HG02623 (cell line): ENCODE measurements at regions not wholly inside any gene's neighbourhood (a gene's known extent, or its start where the extent isn't known, plus 50 kb on each side); places are given as distances from the start of the nearest gene placed in this dataset.
"Not testable (repeated sequence)": the region's sequence is repeated elsewhere in the genome, so short reads cannot be mapped to it uniquely, and the experiment has no call there.

Experiments
- ATAC-seq: cut with Tn5 transposase; IDR thresholded peaks from one replicate; pipeline ENCODE4 v1.9.1; 2021; ENCODE audit warnings: moderate library complexity; ENCODE audit not compliant: unreplicated experiment

GRCh38 chrX:76996641-76997040, 450.5 kb upstream of the FGF16 start:
- no peak for ATAC-seq

- no peak for ATAC-seq
These were observed 443.7 kb upstream of the FGF16 start for GRCh38 chrX:77003530-77003929.

GRCh38 chrX:77003956-77004355, 443.2 kb upstream of the FGF16 start:
- no peak for ATAC-seq

- ATAC-seq = no peak
These were observed 437.5 kb upstream of the FGF16 start for GRCh38 chrX:77009691-77010090.

GRCh38 chrX:77014377-77015372, 432.5 kb upstream of the FGF16 start:
- ATAC-seq = no peak

GRCh38 chrX:77017093-77017492, 430.1 kb upstream of the FGF16 start:
- no peak for ATAC-seq

GRCh38 chrX:77046180-77046810, 400.9 kb upstream of the FGF16 start:
- ATAC-seq = not testable (repeated sequence)

- no peak for ATAC-seq
These were observed 386.6 kb upstream of the FGF16 start for GRCh38 chrX:77060572-77060971.

- no peak for ATAC-seq
These were observed 386.2 kb upstream of the FGF16 start for GRCh38 chrX:77061022-77061421.

- no peak for ATAC-seq
These were observed 385.6 kb upstream of the FGF16 start for GRCh38 chrX:77061545-77061944.

GRCh38 chrX:77065896-77066295, 381.3 kb upstream of the FGF16 start:
- no peak for ATAC-seq

GRCh38 chrX:77070202-77070918, 376.8 kb upstream of the FGF16 start:
- no peak for ATAC-seq

- ATAC-seq = no peak
These were observed 370.3 kb upstream of the FGF16 start for GRCh38 chrX:77076896-77077295.

GRCh38 chrX:77081237-77081636, 366.0 kb upstream of the FGF16 start:
- not testable (repeated sequence) for ATAC-seq

- ATAC-seq = no peak
These were observed 361.8 kb upstream of the FGF16 start for GRCh38 chrX:77085372-77085771.

GRCh38 chrX:77087529-77088169, 359.5 kb upstream of the FGF16 start:
- no peak for ATAC-seq

GRCh38 chrX:77088233-77088632, 359.0 kb upstream of the FGF16 start:
- no peak for ATAC-seq

- ATAC-seq = no peak
These were observed 332.7 kb upstream of the FGF16 start for GRCh38 chrX:77114501-77114900.

- ATAC-seq = no peak
These were observed 328.5 kb upstream of the FGF16 start for GRCh38 chrX:77118686-77119085.

GRCh38 chrX:77119706-77120105, 327.5 kb upstream of the FGF16 start:
- ATAC-seq = no peak

- not testable (repeated sequence) for ATAC-seq
These were observed 323.3 kb upstream of the FGF16 start for GRCh38 chrX:77123917-77124316.
